H9 (cell line): ENCODE measurements at regions not wholly inside any gene's neighbourhood (a gene's known extent, or its start where the extent isn't known, plus 50 kb on each side); places are given as distances from the start of the nearest gene placed in this dataset.

Source experiments
- DNase-seq: peaks from one replicate; pipeline ENCODE4 v3.0.0-alpha.2; 2017
- H2AFZ ChIP-seq: one replicate; pipeline ENCODE4 v1.6.1; 2013; ENCODE audit warnings: mild to moderate bottlenecking, low read length, control low read depth, moderate library complexity
- H2AK5ac ChIP-seq: 2 replicates; pipeline ENCODE4 v1.6.1; 2013; ENCODE audit warnings: low read length, control low read depth, mixed read lengths; ENCODE audit not compliant: insufficient read length
- H2BK120ac ChIP-seq: one replicate; pipeline ENCODE4 v1.6.1; 2013; ENCODE audit warnings: low read depth, mild to moderate bottlenecking, low read length, control low read depth, inconsistent platforms; ENCODE audit not compliant: poor library complexity, severe bottlenecking
- H2BK12ac ChIP-seq: 2 replicates; pipeline ENCODE4 v1.6.1; 2013; ENCODE audit warnings: low read length, control low read depth, mixed read lengths, low read depth; ENCODE audit not compliant: insufficient read length
- H2BK15ac ChIP-seq: 2 replicates; pipeline ENCODE4 v1.6.1; 2013; ENCODE audit warnings: low read depth, low read length, control low read depth
- H2BK20ac ChIP-seq: one replicate; pipeline ENCODE4 v1.6.1; 2013; ENCODE audit warnings: low read depth, mild to moderate bottlenecking, low read length, control low read depth, inconsistent platforms; ENCODE audit not compliant: poor library complexity, severe bottlenecking
- H2BK5ac ChIP-seq: 2 replicates; pipeline ENCODE4 v1.6.1; 2013; ENCODE audit warnings: low read length, control low read depth, mixed read lengths; ENCODE audit not compliant: insufficient read length
- H3K14ac ChIP-seq: 2 replicates; pipeline ENCODE4 v1.6.1; 2013; ENCODE audit warnings: low read length, control low read depth; ENCODE audit not compliant: insufficient read depth
- H3K18ac ChIP-seq: 2 replicates; pipeline ENCODE4 v1.6.1; 2013; ENCODE audit warnings: low read depth, mild to moderate bottlenecking, mixed read lengths, low read length, control low read depth; ENCODE audit not compliant: insufficient read length
- H3K23ac ChIP-seq: 2 replicates; pipeline ENCODE4 v1.6.1; 2013; ENCODE audit warnings: low read length, control low read depth, mixed read lengths, low read depth; ENCODE audit not compliant: insufficient read length
- H3K23me2 ChIP-seq: 2 replicates; pipeline ENCODE4 v1.6.1; 2013; ENCODE audit warnings: low read depth, mild to moderate bottlenecking, mixed read lengths, low read length, control low read depth; ENCODE audit not compliant: insufficient read length, poor library complexity, severe bottlenecking
- H3K27ac ChIP-seq: 2 replicates; pipeline ENCODE4 v1.5.1; 2013; ENCODE audit warnings: low read length, control low read depth, mixed read lengths, low read depth; ENCODE audit not compliant: insufficient read length
- H3K27me3 ChIP-seq: 2 replicates; pipeline ENCODE4 v1.6.1; 2013; ENCODE audit warnings: low read length, control low read depth, inconsistent platforms; ENCODE audit not compliant: insufficient read depth
- H3K4ac ChIP-seq: 2 replicates; pipeline ENCODE4 v1.6.1; 2013; ENCODE audit warnings: low read depth, mild to moderate bottlenecking, control low read depth, inconsistent platforms, low read length, moderate library complexity
- H3K4me1 ChIP-seq: 2 replicates; pipeline ENCODE4 v1.6.1; 2013; ENCODE audit warnings: low read length, control low read depth, inconsistent platforms; ENCODE audit not compliant: insufficient read depth
- H3K4me2 ChIP-seq: 2 replicates; pipeline ENCODE4 v1.6.1; 2013; ENCODE audit warnings: low read length, control low read depth, mixed read lengths; ENCODE audit not compliant: insufficient read length, insufficient read depth
- H3K56ac ChIP-seq: 2 replicates; pipeline ENCODE4 v1.6.1; 2013; ENCODE audit warnings: low read depth, mild to moderate bottlenecking, mixed read lengths, low read length, control low read depth; ENCODE audit not compliant: insufficient read length
- H3K79me1 ChIP-seq: 2 replicates; pipeline ENCODE4 v1.6.1; 2013; ENCODE audit warnings: low read depth, mild to moderate bottlenecking, moderate library complexity, low read length, control low read depth, inconsistent platforms; ENCODE audit not compliant: insufficient read depth, poor library complexity, severe bottlenecking
- H3K79me2 ChIP-seq: 2 replicates; pipeline ENCODE4 v1.6.1; 2013; ENCODE audit warnings: low read length, control low read depth, inconsistent platforms; ENCODE audit not compliant: insufficient read depth
- H3K9ac ChIP-seq: 2 replicates; pipeline ENCODE4 v1.6.1; 2013; ENCODE audit warnings: low read length, control low read depth, mixed read lengths; ENCODE audit not compliant: insufficient read length; ENCODE audit errors: extremely low read depth
- H3K9me3 ChIP-seq: one replicate; pipeline ENCODE4 v1.6.1; 2013; ENCODE audit warnings: low read depth, low read length, inconsistent platforms; ENCODE audit not compliant: control insufficient read depth
- H3T11ph ChIP-seq: one replicate; pipeline ENCODE4 v1.6.1; 2013; ENCODE audit warnings: mild to moderate bottlenecking, low read length, control low read depth, inconsistent platforms
- H4K20me1 ChIP-seq: one replicate; pipeline ENCODE4 v1.6.1; 2013; ENCODE audit not compliant: control insufficient read depth, insufficient read length, insufficient read depth
- H4K5ac ChIP-seq: 2 replicates; pipeline ENCODE4 v1.6.1; 2013; ENCODE audit warnings: low read depth, mild to moderate bottlenecking, mixed read lengths, low read length, control low read depth; ENCODE audit not compliant: insufficient read length
- H4K8ac ChIP-seq: replicated peaks from 2 replicates; pipeline ENCODE4 v1.6.1; 2013; ENCODE audit warnings: low read length, control low read depth, mixed read lengths, low read depth; ENCODE audit not compliant: insufficient read length
- H4K91ac ChIP-seq: 2 replicates; pipeline ENCODE4 v1.6.1; 2013; ENCODE audit warnings: low read depth, mild to moderate bottlenecking, moderate library complexity, mixed read lengths, low read length, control low read depth; ENCODE audit not compliant: insufficient read length
- H3K27ac Mint-ChIP-seq, 3 experiments: 2 replicates in 2 of 3; 3 replicates in 1 of 3; pipeline ENCODE4 v1.8.0; 2020 to 2021; ENCODE audit warnings: mixed read lengths in 3 of 3, mild to moderate bottlenecking in 1 of 3, moderate library complexity in 1 of 3
- H3K27me3 Mint-ChIP-seq: 2 replicates; pipeline ENCODE4 v1.8.0; 2021; ENCODE audit warnings: low read depth, mild to moderate bottlenecking, moderate library complexity, mixed read lengths
- H3K36me3 Mint-ChIP-seq, 3 experiments: 2 replicates in 2 of 3; 3 replicates in 1 of 3; pipeline ENCODE4 v1.8.0; 2020 to 2021; ENCODE audit warnings: low read depth in 3 of 3, mixed read lengths in 3 of 3; ENCODE audit not compliant: insufficient read depth in 1 of 3
- H3K4me1 Mint-ChIP-seq, 2 experiments: 2 replicates each; pipeline ENCODE4 v1.8.0; 2020; ENCODE audit warnings: mixed read lengths in 2 of 2
- H3K4me3 Mint-ChIP-seq, 2 experiments: 2 replicates in 1 of 2; 3 replicates in 1 of 2; pipeline ENCODE4 v1.8.0; 2020 to 2021; ENCODE audit warnings: mild to moderate bottlenecking in 2 of 2, mixed read lengths in 2 of 2, moderate library complexity in 1 of 2
- H3K9me3 Mint-ChIP-seq, 2 experiments: 2 replicates in 1 of 2; 3 replicates in 1 of 2; pipeline ENCODE4 v1.8.0; 2020; ENCODE audit warnings: mild to moderate bottlenecking in 2 of 2, mixed read lengths in 2 of 2, moderate library complexity in 1 of 2
- CTCF ChIP-seq: fragments of 200-600 bp; sonication (generic); conservative IDR thresholded peaks from 3 replicates; pipeline ENCODE4 v1.8.0; 2021; ENCODE audit warnings: antibody characterized with exemption, mild to moderate bottlenecking
- WGBS: extraction: QIAGEN DNeasy Blood & Tissue Kit; methylation state at CpG from one replicate; pipeline ENCODE4 v1.1.7; 2013; ENCODE audit warnings: missing lambda C conversion rate, low lambda C conversion rate, mixed read lengths; ENCODE audit not compliant: insufficient read length; ENCODE audit errors: extremely low coverage; 5-methylcytosine and 5-hydroxymethylcytosine counted together

GRCh38 chr20:51190783-51191180 lies 167.9 kb upstream of the KCNG1 start:
- Histone ChIP-seq H3K79me1 (no peaks in the 10 kb centered on the region), H2BK15ac (no peak overlapping the region), H3K23me2 (no peaks in the 10 kb centered on the region), H2BK120ac (no peak overlapping the region), H3K18ac (no peak overlapping the region), H4K8ac (no peak overlapping the region), H3K14ac (no peak overlapping the region), H3K4me1 (0 out of 2 replicates have a peak, but pooled peaks cover 3% of the 10 kb centered on the region), H3K27ac (no peak overlapping the region), H3K56ac (no peak overlapping the region), H2BK5ac (no peak overlapping the region), H3K9ac (no peak overlapping the region), H4K91ac (no peak overlapping the region), H2BK12ac (no peak overlapping the region), H3K79me2 (no peaks in the 10 kb centered on the region), H4K20me1 (no peaks in the 10 kb centered on the region), H4K5ac (no peak overlapping the region), H2AK5ac (no peak overlapping the region), H3K9me3 (no peaks in the 10 kb centered on the region), H3T11ph (no peak overlapping the region), H3K27me3 (no peaks in the 10 kb centered on the region), H3K4ac (no peak overlapping the region), H3K23ac (no peak overlapping the region), H2AFZ (no peak overlapping the region), H3K4me2 (no peak overlapping the region), H2BK20ac (no peak overlapping the region)
- H3K27ac Mint-ChIP-seq = no peak overlapping the region
- peaks cover 6 to 7% of the 10 kb centered on the region in 2 experiments; a peak in 3 of 4 replicates for H3K4me1 Mint-ChIP-seq
- no peaks in the 10 kb centered on the region; a peak in 1 of 5 replicates for H3K9me3 Mint-ChIP-seq
- no peak for DNase-seq
- no peak overlapping the region for H3K4me3 Mint-ChIP-seq
- no CpG with 5 or more reads among the region's 12 CpGs for WGBS
- peaks cover 8% of the 10 kb centered on the region for H3K27me3 Mint-ChIP-seq
- H3K36me3 Mint-ChIP-seq = no peaks in the 10 kb centered on the region
- no peak for TF ChIP-seq CTCF
